H1 (cell line): ENCODE measurements at regions not wholly inside any gene's neighbourhood (a gene's known extent, or its start where the extent isn't known, plus 50 kb on each side); places are given as distances from the start of the nearest gene placed in this dataset.

Source experiments
- CTCF ChIA-PET: fragments of 300-600 bp; sonication (Branson Sonifier 250); formaldehyde crosslinking; loops from one replicate; lab custom pipeline; 2021; ENCODE audit not compliant: partially characterized antibody; lab: Charles Lee
- POLR2A ChIA-PET: fragments of 300-600 bp; sonication (Branson Sonifier 250); formaldehyde crosslinking; loops from one replicate; lab custom pipeline; 2021; ENCODE audit warnings: inconsistent platforms; ENCODE audit not compliant: partially characterized antibody; lab: Charles Lee
- DNase-seq, 2 experiments: peaks; one replicate each; pipeline versions ENCODE4 v3.0.0 to v3.0.0-alpha.2; 2010 to 2022; ENCODE audit warnings: low spot score in 2 of 2, low read depth in 1 of 2, mixed read lengths in 1 of 2
- FAIRE-seq: peaks from 2 replicates; lab custom pipeline; 2011; peaks lifted over from hg19 to GRCh38; lab: Jason Lieb, UNC
- H2AFZ ChIP-seq: 2 replicates; pipeline ENCODE4 v1.8.1; 2012; ENCODE audit warnings: low read length, inconsistent platforms
- H2AK5ac ChIP-seq: 2 replicates; pipeline ENCODE4 v1.6.1; 2013; ENCODE audit warnings: low read depth, low read length
- H2BK120ac ChIP-seq: replicated peaks from 2 replicates; pipeline ENCODE3; 2013; ENCODE audit warnings: low read depth, low read length, inconsistent platforms
- H2BK12ac ChIP-seq: 2 replicates; pipeline ENCODE4 v1.6.1; 2013; ENCODE audit warnings: low read depth, low read length
- H2BK15ac ChIP-seq: 2 replicates; pipeline ENCODE4 v1.6.1; 2013; ENCODE audit warnings: low read length
- H2BK20ac ChIP-seq: 2 replicates; pipeline ENCODE4 v1.6.1; 2013; ENCODE audit warnings: low read length
- H2BK5ac ChIP-seq: 2 replicates; pipeline ENCODE4 v1.6.1; 2013; ENCODE audit warnings: low read depth, low read length
- H3K14ac ChIP-seq: 2 replicates; pipeline ENCODE4 v1.6.1; 2013; ENCODE audit warnings: inconsistent platforms; ENCODE audit not compliant: insufficient read length
- H3K18ac ChIP-seq: 2 replicates; pipeline ENCODE4 v1.6.1; 2013; ENCODE audit warnings: low read length; ENCODE audit errors: extremely low read depth
- H3K23ac ChIP-seq: 2 replicates; pipeline ENCODE4 v1.6.1; 2013; ENCODE audit warnings: inconsistent platforms; ENCODE audit not compliant: insufficient read length
- H3K23me2 ChIP-seq: 2 replicates; pipeline ENCODE4 v1.6.1; 2013; ENCODE audit warnings: low read depth, low read length
- H3K27ac ChIP-seq: 2 replicates; pipeline ENCODE4 v1.6.1; 2011; ENCODE audit warnings: low read depth, low read length, inconsistent platforms
- H3K27me3 ChIP-seq, 4 experiments: replicated peaks in 1 of 4; 1 replicate in 1 of 4; 2 replicates in 3 of 4; pipeline versions ENCODE4 v1.6.1 to v1.8.1; 2011 to 2013; ENCODE audit warnings: low read length in 3 of 4, mild to moderate bottlenecking in 3 of 4, inconsistent platforms in 2 of 4, mixed read lengths in 2 of 4, moderate library complexity in 1 of 4; ENCODE audit not compliant: control insufficient read depth in 3 of 4, insufficient read depth in 3 of 4; ENCODE audit errors: extremely low read depth in 1 of 4
- H3K36me3 ChIP-seq, 4 experiments: 2 replicates each; pipeline versions ENCODE4 v1.6.1 to v1.8.1; 2011 to 2013; ENCODE audit warnings: mild to moderate bottlenecking in 4 of 4, low read length in 3 of 4, moderate library complexity in 2 of 4, control low read depth in 1 of 4, inconsistent platforms in 1 of 4; ENCODE audit not compliant: insufficient read depth in 4 of 4, control insufficient read depth in 2 of 4
- H3K4ac ChIP-seq: replicated peaks from 2 replicates; pipeline ENCODE3; 2013; ENCODE audit warnings: low read length, low read depth, mixed read lengths, inconsistent platforms; ENCODE audit not compliant: insufficient read length
- H3K4me1 ChIP-seq, 4 experiments: replicated peaks in 1 of 4; 1 replicate in 1 of 4; 2 replicates in 3 of 4; pipeline versions ENCODE4 v1.6.1 to v1.8.1; 2011 to 2013; ENCODE audit warnings: low read length in 3 of 4, inconsistent platforms in 2 of 4, mixed read lengths in 1 of 4; ENCODE audit not compliant: insufficient read depth in 4 of 4, control insufficient read depth in 3 of 4
- H3K4me2 ChIP-seq, 2 experiments: 2 replicates each; pipeline versions ENCODE4 v1.6.1 to v1.8.1; 2011 to 2013; ENCODE audit warnings: low read depth in 2 of 2, low read length in 2 of 2, control low read depth in 1 of 2, inconsistent platforms in 1 of 2, mild to moderate bottlenecking in 1 of 2; ENCODE audit not compliant: insufficient read depth in 1 of 2
- H3K4me3 ChIP-seq, 4 experiments: fragments of 200-600, 300-600 bp in 1 of 4; sonication (generic), shearing (Covaris generic), sonication (Bioruptor Twin) in 1 of 4; 2 replicates each; pipeline versions ENCODE4 v1.5.1 to v1.8.1; 2011 to 2016; ENCODE audit warnings: low read length in 4 of 4, low read depth in 3 of 4, control low read depth in 2 of 4, inconsistent platforms in 2 of 4, mild to moderate bottlenecking in 2 of 4, mixed read lengths in 1 of 4, moderate library complexity in 1 of 4; ENCODE audit not compliant: insufficient read depth in 2 of 4; ENCODE audit errors: extremely low read depth in 1 of 4
- H3K56ac ChIP-seq: replicated peaks from 2 replicates; pipeline ENCODE3; 2013; ENCODE audit warnings: low read depth, mild to moderate bottlenecking, mixed read lengths, low read length, inconsistent platforms; ENCODE audit not compliant: insufficient read length
- H3K79me1 ChIP-seq: 2 replicates; pipeline ENCODE4 v1.6.1; 2013; ENCODE audit warnings: low read depth, low read length, control low read depth
- H3K79me2 ChIP-seq, 2 experiments: 2 replicates each; pipeline versions ENCODE4 v1.6.1 to v1.8.1; 2012 to 2013; ENCODE audit warnings: low read length in 2 of 2, mild to moderate bottlenecking in 2 of 2, inconsistent platforms in 1 of 2; ENCODE audit not compliant: insufficient read depth in 2 of 2, control insufficient read depth in 1 of 2
- H3K9ac ChIP-seq, 4 experiments: replicated peaks in 1 of 4; 1 replicate in 1 of 4; 2 replicates in 3 of 4; pipeline versions ENCODE4 v1.6.1 to v1.8.1; 2011 to 2013; ENCODE audit warnings: low read depth in 3 of 4, low read length in 3 of 4, control low read depth in 2 of 4, mild to moderate bottlenecking in 2 of 4, moderate library complexity in 2 of 4, inconsistent platforms in 1 of 4; ENCODE audit errors: extremely low read depth in 1 of 4
- H3K9me3 ChIP-seq, 2 experiments: 2 replicates each; pipeline versions ENCODE4 v1.6.1 to v1.8.1; 2012 to 2013; ENCODE audit warnings: mild to moderate bottlenecking in 2 of 2, moderate library complexity in 2 of 2, control low read depth in 1 of 2, inconsistent platforms in 1 of 2, low read depth in 1 of 2, low read length in 1 of 2, mixed read lengths in 1 of 2; ENCODE audit not compliant: insufficient read depth in 2 of 2
- H4K20me1 ChIP-seq, 2 experiments: replicated peaks in 1 of 2; 2 replicates each; pipeline versions ENCODE3 to v1.8.1; 2011 to 2013; ENCODE audit warnings: inconsistent platforms in 2 of 2, low read length in 2 of 2, mild to moderate bottlenecking in 1 of 2; ENCODE audit not compliant: insufficient read depth in 2 of 2, control insufficient read depth in 1 of 2
- H4K5ac ChIP-seq: 2 replicates; pipeline ENCODE4 v1.6.1; 2013; ENCODE audit warnings: low read length, low read depth, mixed read lengths, inconsistent platforms; ENCODE audit not compliant: insufficient read length
- H4K8ac ChIP-seq: 2 replicates; pipeline ENCODE4 v1.8.0; 2013; ENCODE audit warnings: mild to moderate bottlenecking, moderate library complexity, low read length, inconsistent platforms; ENCODE audit not compliant: insufficient read depth; ENCODE audit errors: extremely low read depth
- H4K91ac ChIP-seq: replicated peaks from 2 replicates; pipeline ENCODE3; 2013; ENCODE audit warnings: low read length, mixed read lengths, inconsistent platforms; ENCODE audit not compliant: insufficient read length
- ATF3 ChIP-seq: IDR thresholded peaks from 2 replicates; pipeline ENCODE4 v1.6.1; 2011; ENCODE audit warnings: low read depth, mild to moderate bottlenecking, low read length; ENCODE audit not compliant: insufficient read depth
- BRCA1 ChIP-seq: IDR thresholded peaks from 2 replicates; pipeline ENCODE4 v1.6.1; 2012; ENCODE audit warnings: low read depth, low read length, improper control_type of control experiment
- CBX8 ChIP-seq: fragments of 300-800, 300-1000 bp; sonication (generic); IDR thresholded peaks from 2 replicates; pipeline ENCODE4 v1.7.1; 2016; ENCODE audit warnings: low read depth, low read length, borderline replicate concordance
- CREB1 ChIP-seq: IDR thresholded peaks from 2 replicates; pipeline ENCODE4 v1.6.1; 2012; ENCODE audit warnings: inconsistent platforms
- CTCF ChIP-seq, 3 experiments: IDR thresholded peaks; 1 replicate in 2 of 3; 2 replicates in 1 of 3; pipeline versions ENCODE4 v1.5.1 to v1.6.1; 2011; ENCODE audit warnings: low read length in 3 of 3, mild to moderate bottlenecking in 3 of 3, inconsistent platforms in 2 of 3, low read depth in 1 of 3, moderate library complexity in 1 of 3; ENCODE audit not compliant: insufficient read depth in 1 of 3; ENCODE audit errors: control extremely low read depth in 1 of 3
- GABPA ChIP-seq: IDR thresholded peaks from 2 replicates; pipeline ENCODE4 v1.6.1; 2011; ENCODE audit warnings: mild to moderate bottlenecking, low read length, moderate library complexity, borderline replicate concordance; ENCODE audit not compliant: insufficient read depth
- HDAC2 ChIP-seq, 2 experiments: fragments of 300-600 bp in 1 of 2; sonication (generic) in 1 of 2; IDR thresholded peaks; 2 replicates each; pipeline ENCODE4 v1.6.1; 2011 to 2012; ENCODE audit warnings: low read depth in 2 of 2, low read length in 2 of 2, mild to moderate bottlenecking in 2 of 2, moderate library complexity in 2 of 2, borderline replicate concordance in 1 of 2, inconsistent platforms in 1 of 2
- JUN ChIP-seq: IDR thresholded peaks from 2 replicates; pipeline ENCODE4 v1.6.1; 2011; ENCODE audit warnings: low read depth, mild to moderate bottlenecking, improper control_type of control experiment, low read length
- KDM5A ChIP-seq: fragments of 200-600 bp; IDR thresholded peaks from 2 replicates; pipeline ENCODE4 v1.7.1; 2012; ENCODE audit warnings: mild to moderate bottlenecking, low read length, inconsistent platforms, mixed read lengths
- RBBP5 ChIP-seq: IDR thresholded peaks from 2 replicates; pipeline ENCODE4 v1.7.1; 2012; ENCODE audit warnings: low read depth, mild to moderate bottlenecking, inconsistent platforms, low read length, moderate library complexity, borderline replicate concordance
- TAF7 ChIP-seq: optimal IDR thresholded peaks from 2 replicates; pipeline ENCODE3; 2011; ENCODE audit warnings: low read depth, mild to moderate bottlenecking, inconsistent platforms, low read length, moderate library complexity, borderline replicate concordance
- WGBS, 2 experiments: shearing (Covaris generic) in 1 of 2; methylation state at CpG; one replicate each; pipeline versions ENCODE4 v1.1.6 to v1.1.7; 2013 to 2015; ENCODE audit warnings: low lambda C conversion rate in 2 of 2, mixed read lengths in 2 of 2, inconsistent platforms in 1 of 2, low coverage in 1 of 2, missing lambda C conversion rate in 1 of 2; ENCODE audit not compliant: insufficient replicate concordance in 2 of 2, insufficient coverage in 1 of 2, insufficient read length in 1 of 2; ENCODE audit errors: extremely low coverage in 1 of 2, missing lambda C conversion rate in 1 of 2; 5-methylcytosine and 5-hydroxymethylcytosine counted together

DNA sequence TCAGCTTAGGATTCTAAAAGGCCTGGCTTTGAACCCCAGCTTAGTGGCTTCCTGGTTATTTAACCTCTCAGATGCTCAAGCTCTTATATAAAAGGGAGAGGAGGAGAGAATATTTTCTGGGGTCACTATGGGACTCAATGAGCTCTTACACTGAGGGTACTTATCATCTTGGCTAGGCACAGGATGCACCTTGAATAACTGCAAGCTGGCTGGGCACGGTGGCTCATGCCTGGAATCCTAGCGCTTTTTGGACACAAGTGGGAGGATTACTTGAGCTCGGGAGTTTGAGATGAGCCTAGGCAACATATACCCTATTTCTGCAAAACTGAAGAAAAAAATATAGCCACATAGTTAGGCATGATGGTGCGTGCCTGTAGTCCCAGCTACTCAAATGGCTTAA, 665.3 kb upstream of the RBFOX1 start:
- Histone ChIP-seq H3K4ac (no peak overlapping the region), H3K23ac (no peak overlapping the region), H3K27me3 (no peaks in the 10 kb centered on the region; a peak in 1 of 7 replicates), H2AFZ (no peak overlapping the region), H3K23me2 (no peaks in the 10 kb centered on the region), H3K4me1 (peaks cover 0 to 11% (median 7%) of the 10 kb centered on the region in 4 experiments; a peak in 3 of 7 replicates), H2BK5ac (no peak overlapping the region), H3K4me3 (no peak overlapping the region), H3K9me3 (peaks cover 0 to 2% of the 10 kb centered on the region in 2 experiments; a peak in 1 of 4 replicates), H2BK12ac (no peak overlapping the region), H3K4me2 (no peak overlapping the region), H4K91ac (no peak overlapping the region), H2AK5ac (no peak overlapping the region), H2BK20ac (no peak overlapping the region), H2BK120ac (no peak overlapping the region), H4K8ac (no peak overlapping the region), H3K14ac (no peak overlapping the region), H3K18ac (no peak overlapping the region), H3K27ac (no peak overlapping the region), H4K20me1 (no peaks in the 10 kb centered on the region), H3K36me3 (no peaks in the 10 kb centered on the region), H3K9ac (no peak overlapping the region), H3K56ac (no peak overlapping the region), H4K5ac (no peak overlapping the region), H2BK15ac (no peak overlapping the region), H3K79me2 (no peaks in the 10 kb centered on the region), H3K79me1 (no peaks in the 10 kb centered on the region)
- no peak for DNase-seq
- POLR2A ChIA-PET = interaction anchor here (1.0 kb wide), 1 partner anchor 662 kb away, joined by 5 read pairs; no protein-coding TSS in a partner anchor
- FAIRE-seq = no peak
- 91% methylated on average over 4 of the region's 4 CpGs; no CpG with 5 or more reads in 1 of the 2 experiments for WGBS, 2 experiments
- CTCF ChIA-PET = interaction anchor here (1.5 to 4.6 kb wide), 2 partner anchors 16 to 25 kb away, joined by 8 to 35 read pairs; no protein-coding TSS in a partner anchor
- no peak for TF ChIP-seq RBBP5
- no peak for TF ChIP-seq ATF3
- TF ChIP-seq CTCF (IDR thresholded peaks at IDR 0.05; ENCODE audit: control extremely low read depth in 1 of 3, insufficient read depth in 1 of 3, low read depth in 1 of 3, low read length in 3 of 3) = no peak
- no peak for TF ChIP-seq JUN
- TF ChIP-seq TAF7 = no peak
- TF ChIP-seq KDM5A = no peak
- no peak for TF ChIP-seq CREB1
- no peak for TF ChIP-seq BRCA1
- no peak for TF ChIP-seq HDAC2 (IDR thresholded peaks at IDR 0.05; ENCODE audit: borderline replicate concordance in 1 of 2, low read depth in 2 of 2, low read length in 2 of 2)
- TF ChIP-seq GABPA = no peak
- no peak for TF ChIP-seq CBX8
